HG03066 (cell line): ENCODE measurements at regions not wholly inside any gene's neighbourhood (a gene's known extent, or its start where the extent isn't known, plus 50 kb on each side); places are given as distances from the start of the nearest gene placed in this dataset.

Experiments
- ATAC-seq: cut with Tn5 transposase; IDR thresholded peaks from one replicate; pipeline ENCODE4 v1.9.1; 2021; ENCODE audit warnings: low read depth; ENCODE audit not compliant: unreplicated experiment

DNA sequence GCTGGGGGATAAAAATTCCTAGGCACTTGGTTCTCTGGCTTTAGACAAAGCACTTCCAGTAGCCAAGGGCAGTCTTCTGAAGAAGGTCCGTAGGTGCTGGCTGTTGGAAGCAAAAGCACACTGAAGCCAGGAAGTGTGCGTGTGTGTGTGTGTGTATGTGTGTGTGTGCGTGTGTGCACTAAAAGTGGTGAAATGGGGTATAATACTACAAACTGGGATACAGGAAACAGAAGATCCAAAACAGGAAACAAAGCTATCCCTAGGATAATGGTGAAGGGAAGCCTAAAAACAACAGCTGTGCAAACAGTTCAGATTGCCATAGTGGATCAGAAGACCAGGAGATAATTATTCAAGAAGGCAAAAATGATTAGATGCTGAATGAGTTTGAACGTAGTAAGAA lies 103.4 kb downstream of the IL20RB start:
- no peak for ATAC-seq

DNA sequence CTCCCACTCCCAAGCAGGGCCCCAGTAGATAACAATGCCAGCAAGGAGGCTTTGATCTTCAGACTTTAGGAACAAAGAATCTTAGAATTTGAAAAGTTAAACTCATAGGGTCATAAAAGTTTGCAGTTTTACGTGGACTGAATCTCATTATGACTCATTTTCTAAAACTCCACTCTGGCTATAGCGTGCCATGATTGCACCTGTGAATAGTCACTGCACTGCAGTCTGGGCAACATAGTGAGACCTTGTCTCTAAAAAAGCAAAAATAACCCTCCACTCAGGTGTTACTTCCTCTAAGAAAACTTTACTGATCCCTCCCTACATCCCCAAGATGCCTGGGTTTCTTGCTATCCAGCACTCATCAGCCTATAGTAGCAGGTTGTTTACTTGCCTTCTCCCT lies 104.5 kb downstream of the IL20RB start:
- peak; percentile 79 for ATAC-seq

DNA sequence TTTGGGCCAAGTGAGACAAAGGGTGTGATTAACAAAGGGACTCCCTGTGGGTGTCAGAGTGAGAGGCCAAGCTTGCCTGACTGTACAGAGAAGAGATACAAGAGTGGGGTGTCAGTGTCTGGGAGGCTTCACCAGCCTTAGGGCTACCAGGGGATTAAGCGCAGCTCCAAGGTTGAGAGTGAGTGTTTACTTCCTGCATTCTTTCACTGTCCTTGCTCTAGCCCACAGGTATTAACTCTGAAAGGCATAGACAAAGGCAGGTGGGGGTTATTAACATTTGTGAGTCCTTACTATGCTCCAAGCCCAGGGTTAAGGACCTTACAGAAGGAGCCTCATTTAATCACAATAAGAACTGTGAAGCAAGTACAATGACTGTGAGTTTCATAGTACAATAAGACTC lies 107.6 kb downstream of the IL20RB start:
- no peak for ATAC-seq

DNA sequence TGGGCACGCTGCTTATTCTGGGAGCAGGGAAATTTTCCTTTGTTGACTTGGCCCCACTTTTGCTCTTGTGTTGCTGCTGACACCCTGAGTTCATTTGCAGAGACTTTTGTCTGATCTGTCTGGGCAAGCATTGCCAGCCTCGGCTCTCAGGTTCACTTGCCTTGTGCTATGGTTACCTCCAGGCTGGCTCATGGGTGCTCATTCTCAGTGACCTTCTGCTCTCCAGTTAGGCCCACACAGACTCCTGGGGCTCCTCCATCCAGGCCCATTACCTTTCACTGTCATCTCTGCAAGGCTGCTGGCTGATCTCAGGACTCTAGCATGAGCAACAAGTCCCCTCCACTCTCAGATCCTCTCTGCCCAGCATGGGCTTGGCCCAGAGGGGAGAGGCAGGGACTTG lies 108.3 kb downstream of the IL20RB start:
- no peak for ATAC-seq

DNA sequence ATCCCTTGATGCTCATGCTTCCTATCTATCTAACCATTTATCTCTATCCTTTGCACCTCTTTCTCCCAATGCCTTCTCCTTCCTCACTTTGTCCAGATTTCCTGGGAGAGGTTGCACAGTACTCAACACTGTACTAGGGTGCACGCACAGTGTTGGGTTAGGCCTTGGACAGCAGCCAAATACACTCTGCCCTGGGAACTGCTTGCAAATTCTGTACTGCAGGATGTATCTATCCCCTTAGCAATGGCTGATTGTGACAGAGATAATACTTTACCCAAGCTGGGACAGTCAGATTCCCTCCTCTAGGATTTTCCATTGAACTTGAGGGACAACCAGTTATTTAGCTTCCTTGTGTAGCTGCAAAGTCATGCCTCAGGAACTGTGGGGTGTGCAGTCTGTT lies 113.3 kb downstream of the IL20RB start:
- ATAC-seq, result no peak

DNA sequence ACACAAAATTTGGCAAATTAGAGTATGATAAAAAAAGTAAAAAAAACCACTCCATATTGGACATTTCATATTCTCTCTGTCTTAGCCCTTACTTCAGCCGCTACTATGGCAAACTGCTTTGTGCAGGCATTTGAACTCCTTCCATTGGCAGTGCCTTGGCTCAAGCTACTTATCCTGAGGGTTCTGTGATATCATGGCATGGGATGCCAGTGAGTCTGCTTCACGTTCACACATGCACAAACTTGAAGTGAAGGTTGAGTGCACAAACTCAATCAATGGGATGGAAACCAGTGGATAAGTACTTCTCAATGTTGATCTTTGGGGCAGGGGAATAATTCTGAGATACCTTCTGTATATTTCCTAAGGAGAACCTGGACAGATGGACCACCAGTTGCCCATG lies 117.2 kb downstream of the IL20RB start:
- ATAC-seq, result no peak

DNA sequence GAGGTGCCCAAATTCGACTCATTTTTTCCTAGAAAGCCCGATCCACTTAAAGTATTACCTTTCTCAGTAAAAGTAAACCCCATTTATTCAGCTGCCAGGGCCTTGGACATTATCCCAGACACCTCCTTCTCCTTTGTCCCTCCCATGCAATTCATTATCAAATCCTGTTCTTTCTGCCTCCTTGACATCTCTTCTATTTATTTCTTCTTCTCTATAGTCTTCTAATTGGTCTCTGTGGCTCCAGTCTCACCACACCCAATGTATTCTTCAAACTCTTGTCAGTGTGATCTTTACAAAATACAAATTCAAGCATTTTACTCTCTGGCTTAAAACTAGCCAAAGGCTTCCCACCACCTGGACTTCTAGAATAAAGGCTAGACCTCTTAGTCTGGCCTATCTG lies 120.3 kb downstream of the IL20RB start:
- no peak for ATAC-seq

DNA sequence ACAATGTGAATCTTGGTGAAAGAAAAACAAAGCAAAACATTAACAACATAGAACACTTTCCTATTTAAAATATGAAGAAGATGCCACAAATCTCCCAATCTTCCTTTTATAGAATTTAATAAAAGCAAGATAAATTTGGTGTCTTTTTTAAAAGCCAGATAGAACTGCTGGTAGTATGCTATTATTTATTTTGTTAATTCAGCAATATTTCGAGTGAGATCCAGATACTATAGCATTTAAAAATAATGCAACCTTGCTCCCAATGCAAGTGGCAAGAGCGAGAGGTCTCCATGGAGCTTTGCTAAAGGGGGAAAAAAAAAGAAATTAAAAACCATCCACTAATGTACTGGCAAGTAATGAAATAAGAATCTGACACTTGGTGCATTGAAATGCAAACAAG lies 121.8 kb downstream of the IL20RB start:
- ATAC-seq, result no peak

DNA sequence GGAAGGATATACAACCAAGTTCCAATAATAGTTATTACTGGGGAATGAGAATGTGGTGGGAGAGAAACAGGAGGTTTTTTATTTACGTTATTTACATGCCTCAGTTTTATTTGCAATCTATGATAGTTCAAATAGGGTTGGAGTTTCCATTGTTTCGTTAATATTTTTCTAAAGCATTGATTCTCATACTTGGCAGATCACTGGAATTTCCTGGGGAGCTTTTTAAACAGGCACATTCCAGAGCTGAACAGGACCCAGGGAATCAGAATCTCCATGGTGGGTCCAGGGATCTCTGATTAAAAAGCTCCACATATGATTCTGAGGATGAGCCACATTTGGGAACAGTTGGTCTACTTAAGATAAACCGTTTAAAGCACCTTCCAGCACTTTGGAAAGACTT lies 123.9 kb downstream of the IL20RB start:
- ATAC-seq, result no peak

DNA sequence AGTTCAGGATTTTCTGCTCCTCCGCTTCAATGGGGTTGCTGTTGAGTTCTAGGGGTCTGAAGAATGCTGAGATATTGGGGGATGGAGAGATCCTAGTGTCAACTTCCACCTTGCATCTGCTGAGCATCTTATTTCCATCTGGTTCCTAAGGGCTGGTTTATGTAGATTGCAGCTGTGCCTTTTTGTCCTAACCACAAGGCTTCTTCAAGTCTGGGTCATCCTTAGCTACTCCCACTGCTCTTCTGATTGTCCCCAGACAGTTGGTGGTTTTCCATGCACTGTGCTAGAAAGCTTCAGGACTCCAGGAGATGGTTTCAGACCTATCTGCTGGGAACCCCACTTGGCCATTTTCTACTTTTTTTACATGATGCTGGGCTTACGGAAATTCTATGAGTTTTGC lies 125.0 kb downstream of the IL20RB start:
- no peak for ATAC-seq

DNA sequence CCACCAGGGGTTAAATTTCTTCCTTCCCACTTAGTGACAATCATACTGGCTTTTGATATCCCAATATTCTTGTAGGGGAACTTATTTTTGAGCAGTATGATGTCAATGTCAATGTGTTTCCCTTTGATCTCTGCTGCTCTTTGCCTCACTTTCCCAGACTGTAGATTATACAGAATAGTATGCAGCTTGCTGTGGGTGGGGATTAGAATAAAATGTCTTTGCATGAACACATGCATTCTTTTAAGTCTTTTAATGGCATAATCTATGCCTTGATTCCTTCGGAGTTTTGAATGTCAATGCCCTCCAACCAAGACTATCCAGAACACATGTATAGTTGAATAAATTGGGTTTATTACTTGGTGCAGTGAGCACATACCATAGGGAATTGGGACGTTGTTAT lies 125.5 kb downstream of the IL20RB start:
- no peak for ATAC-seq

DNA sequence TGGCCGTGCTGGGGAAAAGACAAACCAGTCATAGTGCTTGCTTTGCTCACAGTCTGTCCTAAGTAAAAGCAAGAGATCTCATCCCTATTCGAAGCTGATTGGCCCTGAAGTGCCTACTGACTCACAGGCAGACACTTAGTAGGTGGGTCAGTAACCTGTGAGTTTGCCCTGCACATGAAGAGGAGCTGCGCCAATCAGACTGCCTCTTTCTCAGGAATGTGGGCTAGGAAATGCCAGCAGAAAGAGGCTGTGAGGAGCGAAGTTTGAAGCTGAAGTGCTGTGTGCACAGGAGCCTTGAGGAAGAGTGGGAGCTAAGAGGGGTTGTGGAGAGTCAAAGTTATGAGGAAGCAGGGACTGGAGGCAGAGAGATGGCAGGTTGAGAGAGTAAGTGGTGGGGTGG lies 126.8 kb downstream of the IL20RB start:
- no peak for ATAC-seq

DNA sequence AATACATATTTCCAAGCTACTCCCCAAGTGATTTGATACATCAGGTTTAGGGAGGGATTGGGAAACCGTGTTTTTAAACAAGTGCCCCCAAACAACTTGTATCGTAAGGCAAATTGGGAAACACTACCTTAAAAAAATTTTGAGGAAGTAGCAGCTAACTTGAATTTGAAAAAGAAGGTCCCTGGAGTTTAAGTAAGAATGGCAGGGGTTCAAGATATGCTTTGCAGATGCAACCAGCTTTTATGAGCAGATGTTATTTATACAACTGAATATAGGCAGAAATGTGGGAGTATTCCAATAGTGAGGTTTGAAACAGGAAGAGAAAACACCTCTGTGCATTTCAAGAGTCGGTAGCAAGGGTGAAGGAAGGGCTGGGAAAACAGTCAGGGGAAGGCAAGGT lies 139.6 kb downstream of the IL20RB start:
- no peak for ATAC-seq

DNA sequence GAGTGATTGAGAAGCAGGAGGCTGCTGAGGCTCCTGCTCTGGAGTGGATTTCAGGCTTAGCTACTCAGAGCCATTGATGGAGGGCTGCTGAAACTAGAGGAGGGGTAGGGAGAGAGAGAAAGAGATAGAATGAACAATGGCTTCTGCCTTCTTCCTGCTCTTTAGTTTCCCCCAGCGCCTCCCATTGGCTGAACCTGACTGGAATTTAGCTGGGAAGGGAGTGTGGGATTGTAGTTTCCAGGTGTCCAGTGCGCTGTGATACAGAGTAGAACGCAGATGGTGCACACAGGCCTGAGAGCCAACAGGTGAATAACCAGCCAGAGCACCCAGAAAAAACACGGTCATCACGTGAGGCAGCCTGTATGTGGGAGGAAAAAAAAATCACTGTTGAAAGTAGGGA lies 140.1 kb downstream of the IL20RB start:
- ATAC-seq, result no peak

DNA sequence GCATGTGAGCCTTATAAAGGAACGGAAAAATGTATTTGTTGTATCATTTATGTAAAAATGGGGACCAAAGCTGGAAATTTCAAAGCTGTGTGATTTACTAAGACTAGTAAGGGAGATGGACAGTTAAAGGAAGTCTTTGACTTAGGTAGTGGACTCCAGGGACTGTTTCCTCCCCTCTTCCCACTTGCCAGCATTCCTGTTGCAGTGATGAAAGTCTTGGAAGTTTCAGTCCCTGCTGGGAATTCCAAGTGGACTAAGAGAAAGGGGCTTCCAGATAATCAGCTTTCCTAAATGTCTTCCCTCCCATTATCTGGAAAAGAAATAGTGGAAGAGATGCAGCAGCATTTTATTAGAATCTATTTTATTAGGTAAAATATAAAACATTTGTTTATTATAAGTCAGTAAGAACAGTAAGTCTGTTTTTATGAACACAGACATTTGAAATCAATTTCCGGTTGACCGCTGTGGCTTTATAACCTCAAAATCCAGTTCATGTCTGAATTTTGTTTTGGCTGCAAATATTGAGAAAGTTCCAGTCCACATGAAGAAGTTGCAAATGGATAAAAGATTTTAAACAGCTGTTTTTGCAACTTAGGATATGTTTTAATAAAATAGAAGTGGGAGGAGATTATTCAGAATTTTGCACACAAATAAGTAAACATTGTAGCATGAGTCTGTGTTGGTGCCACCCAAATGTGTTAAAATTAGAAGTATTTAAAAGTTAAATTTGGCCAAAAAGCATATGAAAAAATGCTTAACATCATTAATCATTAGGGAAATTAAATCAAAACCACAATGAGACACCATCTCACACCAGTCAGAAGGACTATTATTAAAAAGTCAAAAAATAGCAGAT lies 141.8 kb downstream of the IL20RB start:
- no peak for ATAC-seq

DNA sequence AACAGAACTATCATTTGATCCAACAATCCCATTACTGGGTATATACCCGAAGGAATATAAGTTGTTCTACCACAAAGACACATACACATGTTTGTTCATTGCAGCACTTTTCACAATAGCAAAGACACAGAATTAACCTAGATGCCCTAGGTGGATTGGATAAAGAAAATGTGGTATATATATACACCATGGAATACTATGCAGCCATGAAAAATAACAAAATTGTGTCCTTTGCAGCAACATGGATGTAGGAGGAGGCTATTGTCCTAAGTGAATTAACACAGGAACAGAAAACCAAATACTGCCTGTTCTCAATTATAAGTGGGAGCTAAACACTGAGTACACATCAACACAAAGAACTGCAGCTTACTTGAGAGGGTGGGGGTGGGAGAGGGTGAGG lies 142.5 kb downstream of the IL20RB start:
- no peak for ATAC-seq

DNA sequence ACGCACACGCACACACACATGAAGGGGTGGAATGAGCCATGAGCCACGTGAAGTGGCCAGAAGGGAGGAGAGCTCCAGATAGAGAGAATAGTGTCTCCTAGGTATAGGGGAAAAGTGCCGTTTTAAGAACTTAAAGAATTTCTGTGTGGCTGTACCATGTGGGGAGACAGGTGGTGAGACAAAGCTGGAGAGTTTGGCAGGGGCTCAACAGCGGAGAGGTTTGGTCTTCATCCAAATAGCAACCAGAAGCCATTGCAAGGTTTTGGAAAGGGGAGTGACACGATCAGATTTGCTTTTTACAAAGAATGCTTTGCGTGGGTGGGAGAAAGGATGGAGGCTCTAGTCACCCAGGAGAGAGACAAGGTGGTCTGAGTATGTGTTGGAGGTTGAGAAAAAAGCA lies 146.0 kb downstream of the IL20RB start:
- no peak for ATAC-seq

DNA sequence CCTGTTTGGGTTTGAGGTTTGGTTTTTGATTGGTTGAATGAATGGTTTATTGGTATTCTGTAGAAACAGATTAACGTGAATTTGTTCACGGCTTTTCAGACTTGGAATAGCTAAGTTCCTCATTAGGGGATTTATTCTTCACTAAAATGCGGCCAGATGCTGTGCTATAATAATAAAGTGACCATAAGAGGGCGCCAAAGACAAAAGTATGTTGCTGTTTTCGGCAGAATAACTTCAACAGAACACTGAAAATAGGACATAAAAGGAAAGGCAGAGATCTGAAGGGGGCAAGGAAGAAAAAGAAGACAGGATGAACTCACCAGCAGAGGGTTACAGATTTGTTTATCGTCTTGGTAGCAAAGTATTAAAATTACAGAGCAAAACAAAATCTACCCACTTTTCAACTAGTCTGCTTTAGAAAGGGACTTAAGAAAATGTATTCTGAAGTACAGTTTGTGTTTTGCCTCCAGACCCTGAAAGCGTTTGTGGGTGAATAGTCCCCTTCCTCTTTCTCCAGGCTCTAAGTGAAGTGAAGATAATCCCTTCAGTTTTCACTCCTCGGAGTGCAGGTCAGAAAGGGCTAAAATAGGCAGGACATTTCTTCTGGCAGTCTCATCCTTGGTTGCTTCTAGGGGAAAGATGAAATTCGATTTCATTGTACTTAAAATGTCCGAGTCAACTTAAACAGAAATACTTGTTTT lies 147.6 kb downstream of the IL20RB start:
- ATAC-seq, result peak; percentile 50

DNA sequence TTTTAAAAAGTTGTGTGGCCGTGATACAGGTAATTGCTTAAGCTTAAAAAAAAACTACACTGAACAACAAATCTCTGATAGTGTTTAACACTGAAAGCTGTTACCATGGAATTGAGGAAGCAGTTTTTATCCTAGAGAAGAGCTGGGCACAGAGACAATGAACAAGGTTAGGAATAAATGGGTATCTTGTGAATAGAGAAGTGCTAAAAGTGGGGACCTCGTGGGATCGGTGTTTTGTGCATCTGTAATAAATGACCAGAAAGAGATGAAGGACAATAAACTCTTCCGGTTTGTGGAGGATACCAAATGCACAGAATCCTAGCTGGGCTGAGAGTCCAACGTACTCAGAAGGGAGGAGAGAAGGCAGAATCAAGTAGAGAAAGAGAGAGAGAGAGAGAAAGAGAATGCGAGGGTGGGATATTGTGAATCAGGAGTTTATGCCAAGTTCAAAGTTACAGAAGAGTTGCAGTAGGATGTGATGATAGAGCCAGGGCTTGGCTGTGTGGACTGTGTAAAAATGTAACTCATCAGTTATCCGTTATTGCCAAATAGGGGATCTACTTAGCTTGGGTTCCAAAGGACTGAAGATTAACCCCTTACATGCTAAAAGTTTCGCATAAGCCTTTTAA lies 148.9 kb downstream of the IL20RB start:
- ATAC-seq, result no peak

DNA sequence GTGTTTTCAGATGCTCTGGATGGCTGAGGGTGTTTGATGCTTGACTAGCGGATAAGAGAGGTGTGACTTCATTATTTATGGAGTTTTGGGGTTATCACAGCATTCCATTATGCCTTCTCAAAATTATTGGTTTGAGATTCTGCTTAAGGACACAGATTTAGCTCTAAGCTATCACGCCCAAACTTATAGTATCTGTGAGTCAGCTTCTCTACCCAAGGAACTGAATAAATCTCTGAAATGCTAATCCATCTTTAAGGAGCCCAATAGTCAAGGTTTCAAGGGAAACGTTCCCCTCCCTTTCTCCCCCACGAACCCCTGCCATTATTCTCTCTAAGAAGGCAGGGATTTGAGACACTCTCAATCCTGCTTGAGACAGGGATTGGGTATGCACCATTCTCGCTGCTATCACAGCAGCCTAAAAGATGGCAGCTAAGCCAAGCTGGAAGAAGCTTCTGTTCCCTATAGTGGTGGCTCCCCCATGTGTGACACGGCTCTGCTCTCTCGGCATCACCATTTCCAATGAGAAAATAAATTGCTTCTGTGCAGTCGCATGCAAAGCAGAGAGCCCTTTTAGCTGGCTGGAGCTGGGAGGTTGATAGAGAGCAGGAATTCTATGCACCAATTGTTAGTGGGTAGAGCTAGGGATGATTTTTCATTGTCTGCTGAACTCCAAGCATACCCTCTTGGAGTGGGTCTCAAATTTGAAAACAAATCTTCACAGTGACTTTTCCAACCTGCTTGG lies 151.1 kb downstream of the IL20RB start:
- ATAC-seq, result no peak

DNA sequence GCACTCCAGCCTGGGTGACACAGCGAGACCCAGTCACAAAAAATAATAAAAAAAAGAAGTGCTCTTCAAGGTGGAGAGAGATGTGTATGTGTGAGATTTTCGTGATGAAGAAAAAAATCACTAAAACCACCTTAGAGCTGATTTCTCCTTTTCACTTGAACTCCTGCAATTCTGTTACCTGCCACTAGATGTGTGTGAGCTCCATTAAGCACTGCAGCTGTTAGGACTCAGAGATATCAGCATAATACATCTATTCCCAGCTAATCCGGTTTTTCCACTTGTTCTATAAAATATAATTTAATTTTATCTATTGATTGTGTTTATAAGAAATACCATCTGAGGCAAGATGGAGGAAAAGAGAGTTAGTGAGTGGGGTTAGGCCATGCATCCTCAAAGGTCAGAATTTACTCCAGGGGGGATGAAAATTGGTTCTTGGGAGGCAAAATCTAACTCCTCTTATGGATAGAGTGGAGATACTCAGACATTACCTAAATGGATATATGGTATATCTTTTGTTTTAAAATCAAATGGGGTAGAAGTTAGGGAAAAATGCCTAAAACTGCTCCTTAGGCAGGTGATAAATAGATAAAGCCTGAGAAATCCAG lies 152.7 kb downstream of the IL20RB start:
- peak; percentile 72 for ATAC-seq
